ENCODE measurements at regions not wholly inside any gene's neighbourhood (a gene's known extent, or its start where the extent isn't known, plus 50 kb on each side); places are given as distances from the start of the nearest gene placed in this dataset.

DNA sequence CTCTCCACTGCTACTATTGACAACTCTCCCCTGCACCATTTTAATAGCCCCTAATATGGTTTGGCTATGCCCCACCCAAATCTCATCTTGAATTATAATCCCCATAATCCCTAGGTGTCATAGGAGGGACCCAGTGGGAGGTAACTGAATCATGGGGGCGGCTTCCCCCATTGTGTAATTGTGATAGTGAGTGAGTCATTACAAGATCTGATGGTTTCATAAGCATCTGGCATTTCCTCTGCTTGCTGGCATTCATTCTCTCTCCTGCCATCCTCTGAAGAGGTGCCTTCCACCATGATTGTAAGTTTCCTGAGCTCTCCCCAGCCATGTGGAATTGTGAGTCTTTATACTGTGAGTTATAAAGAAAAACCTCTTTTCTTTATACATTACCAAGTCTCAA, 74.1 kb upstream of the TCF21 start:
- TF ChIP-seq, protein P1, sequence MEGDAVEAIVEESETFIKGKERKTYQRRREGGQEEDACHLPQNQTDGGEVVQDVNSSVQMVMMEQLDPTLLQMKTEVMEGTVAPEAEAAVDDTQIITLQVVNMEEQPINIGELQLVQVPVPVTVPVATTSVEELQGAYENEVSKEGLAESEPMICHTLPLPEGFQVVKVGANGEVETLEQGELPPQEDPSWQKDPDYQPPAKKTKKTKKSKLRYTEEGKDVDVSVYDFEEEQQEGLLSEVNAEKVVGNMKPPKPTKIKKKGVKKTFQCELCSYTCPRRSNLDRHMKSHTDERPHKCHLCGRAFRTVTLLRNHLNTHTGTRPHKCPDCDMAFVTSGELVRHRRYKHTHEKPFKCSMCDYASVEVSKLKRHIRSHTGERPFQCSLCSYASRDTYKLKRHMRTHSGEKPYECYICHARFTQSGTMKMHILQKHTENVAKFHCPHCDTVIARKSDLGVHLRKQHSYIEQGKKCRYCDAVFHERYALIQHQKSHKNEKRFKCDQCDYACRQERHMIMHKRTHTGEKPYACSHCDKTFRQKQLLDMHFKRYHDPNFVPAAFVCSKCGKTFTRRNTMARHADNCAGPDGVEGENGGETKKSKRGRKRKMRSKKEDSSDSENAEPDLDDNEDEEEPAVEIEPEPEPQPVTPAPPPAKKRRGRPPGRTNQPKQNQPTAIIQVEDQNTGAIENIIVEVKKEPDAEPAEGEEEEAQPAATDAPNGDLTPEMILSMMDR (IDR thresholded peaks at IDR 0.05; ENCODE audit: borderline replicate concordance, control extremely low read depth, extremely low read depth, insufficient read depth, missing control alignments) = no peak
- in situ Hi-C loops (cut with MboI; ENCODE audit: low sequenced_read_pairs, unreplicated experiment) = no loop called here
- no peak for DNase-seq (ENCODE audit: low spot score)

DNA sequence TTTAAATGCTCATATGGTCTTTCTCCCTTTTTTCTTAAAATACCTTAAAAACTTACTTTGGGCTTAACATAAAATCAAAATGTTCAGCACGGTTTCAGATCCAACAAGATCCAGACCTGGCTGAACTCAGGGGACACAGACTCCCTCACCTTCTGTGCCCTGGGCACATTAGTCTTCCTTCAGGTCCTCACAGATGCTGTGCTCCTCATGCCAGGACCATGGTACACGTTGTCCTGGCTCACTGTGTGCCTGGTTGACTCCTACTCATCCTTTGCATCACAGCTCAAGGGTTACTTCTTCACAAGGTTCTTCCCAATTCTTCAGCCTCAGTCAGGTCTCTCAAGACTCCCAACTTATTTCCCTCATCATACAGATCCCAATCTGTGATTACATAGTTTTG, 73.6 kb upstream of the TCF21 start:
- no peak for DNase-seq (ENCODE audit: low spot score)
- in situ Hi-C loops (cut with MboI; ENCODE audit: low sequenced_read_pairs, unreplicated experiment) = no loop called here

DNA sequence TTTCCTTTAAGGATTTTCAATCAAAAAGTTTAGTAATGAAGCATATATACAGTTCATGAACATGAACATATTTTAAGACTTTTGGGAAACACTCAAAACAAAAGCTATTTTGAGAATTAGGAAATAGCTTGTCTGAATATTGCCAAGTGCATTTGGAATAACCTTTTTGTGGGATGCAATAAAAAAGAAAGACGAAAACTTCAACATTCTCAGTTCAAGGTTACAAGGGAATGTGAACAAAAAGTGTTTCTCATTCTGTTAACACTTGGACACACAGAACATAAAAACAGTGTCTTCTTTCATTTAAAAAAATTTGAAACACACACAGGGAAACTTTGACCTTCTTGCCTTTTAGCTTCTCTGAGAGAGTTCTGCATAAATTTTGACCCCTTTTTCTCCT, 72.7 kb upstream of the TCF21 start:
- DNase-seq (ENCODE audit: low spot score) = no peak
- in situ Hi-C loops (cut with MboI; ENCODE audit: low sequenced_read_pairs, unreplicated experiment) = no loop called here
- TF ChIP-seq, protein P1 (IDR thresholded peaks at IDR 0.05; ENCODE audit: borderline replicate concordance, control extremely low read depth, extremely low read depth, insufficient read depth, missing control alignments) = no peak

More for the DNA sequence above, 73.6 kb upstream of the TCF21 start:
- TF ChIP-seq, protein P1 (IDR thresholded peaks at IDR 0.05; ENCODE audit: borderline replicate concordance, control extremely low read depth, extremely low read depth, insufficient read depth, missing control alignments) = no peak

DNA sequence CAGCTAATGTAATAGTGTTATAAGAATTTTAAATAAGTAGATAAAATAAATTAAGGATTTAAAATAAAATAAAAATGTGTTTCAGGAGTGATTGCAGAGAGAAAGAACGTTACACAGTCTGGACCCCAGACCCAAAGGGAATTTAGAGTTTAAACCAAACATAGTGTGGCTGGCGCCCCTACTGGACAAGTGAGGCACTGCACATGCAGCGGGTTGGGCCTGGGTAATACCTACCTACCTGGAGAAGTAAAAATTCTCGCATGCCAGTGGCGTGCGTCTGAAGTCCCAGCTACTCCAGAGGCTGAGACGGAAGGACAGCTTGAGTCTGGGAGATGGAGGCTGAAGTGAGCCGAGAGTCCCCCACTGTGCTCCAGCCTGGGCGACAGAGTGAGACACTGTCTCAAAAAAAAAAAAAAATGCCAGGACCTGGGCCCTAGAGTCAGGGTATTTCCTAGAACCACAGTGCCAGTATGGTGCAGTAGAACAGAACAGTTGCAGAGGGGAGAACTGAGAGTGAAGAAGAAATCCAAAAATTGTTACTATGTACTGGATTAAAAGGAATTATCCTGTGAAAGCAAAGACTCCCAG, 71.4 kb upstream of the TCF21 start:
- TF ChIP-seq, protein P1 (IDR thresholded peaks at IDR 0.05; ENCODE audit: borderline replicate concordance, control extremely low read depth, extremely low read depth, insufficient read depth, missing control alignments) = peak; percentile 69
- peak; percentile 20 for DNase-seq (ENCODE audit: low spot score)
- in situ Hi-C loops (cut with MboI; ENCODE audit: low sequenced_read_pairs, unreplicated experiment) = no loop called here

DNA sequence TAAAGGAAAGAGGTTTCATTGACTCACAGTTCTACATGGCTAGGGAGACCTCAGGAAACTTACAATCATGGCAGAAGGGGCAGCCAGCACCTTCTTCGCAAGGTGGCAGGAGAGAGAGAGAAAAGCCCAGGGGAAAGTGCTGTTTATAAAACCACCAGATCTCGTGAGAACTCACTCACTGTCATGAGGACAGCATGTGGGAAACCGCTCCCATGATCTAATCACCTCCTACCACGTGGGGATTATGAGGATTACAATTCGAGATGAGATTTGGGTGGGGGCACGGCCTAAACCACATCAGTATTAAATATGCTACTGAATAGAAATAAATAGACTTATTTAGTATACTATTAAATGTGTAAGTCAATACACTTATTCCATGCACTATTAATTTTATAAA, 70.6 kb upstream of the TCF21 start:
- TF ChIP-seq, protein P1 (IDR thresholded peaks at IDR 0.05; ENCODE audit: borderline replicate concordance, control extremely low read depth, extremely low read depth, insufficient read depth, missing control alignments) = no peak
- DNase-seq (ENCODE audit: low spot score) = no peak
- in situ Hi-C loops (cut with MboI; ENCODE audit: low sequenced_read_pairs, unreplicated experiment) = no loop called here

DNA sequence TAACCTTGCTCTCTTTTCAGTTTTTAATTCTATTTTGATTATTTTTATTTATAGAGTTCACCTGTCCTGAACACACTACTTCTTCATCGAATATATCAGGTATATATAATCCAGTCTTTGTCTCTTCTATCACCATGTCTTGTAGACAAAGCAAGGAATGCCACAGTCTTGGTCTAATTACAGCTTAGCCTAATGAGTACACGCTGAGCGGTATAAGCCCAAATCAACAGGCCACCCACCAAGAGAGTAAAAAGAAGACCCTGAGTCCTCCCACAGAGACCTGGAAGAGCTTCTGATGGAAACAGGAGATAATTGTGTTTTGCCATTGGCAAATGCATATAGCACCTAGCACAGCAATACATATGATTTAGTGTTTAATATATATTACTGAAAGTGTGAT, 68.7 kb upstream of the TCF21 start:
- TF ChIP-seq, protein P1 (IDR thresholded peaks at IDR 0.05; ENCODE audit: borderline replicate concordance, control extremely low read depth, extremely low read depth, insufficient read depth, missing control alignments) = no peak
- in situ Hi-C loops (cut with MboI; ENCODE audit: low sequenced_read_pairs, unreplicated experiment) = no loop called here
- no peak for DNase-seq (ENCODE audit: low spot score)
